Smooth muscle cell (in vitro differentiated cells): ENCODE measurements at regions not wholly inside any gene's neighbourhood (a gene's known extent, or its start where the extent isn't known, plus 50 kb on each side); places are given as distances from the start of the nearest gene placed in this dataset.

Source experiments
- DNase-seq: peaks from one replicate; lab custom pipeline; 2025; ENCODE audit not compliant: unreplicated experiment; lab: John Stamatoyannopoulos, UW
- H2AFZ ChIP-seq: fragments of 200-600 bp; sonication (generic); 2 replicates; pipeline ENCODE4 v1.6.0; 2016; ENCODE audit warnings: antibody characterized with exemption, low read depth, mild to moderate bottlenecking
- H3F3A ChIP-seq: fragments of 200-600 bp; sonication (generic); 2 replicates; pipeline ENCODE4 v1.6.0; 2017; ENCODE audit warnings: antibody characterized with exemption, low read depth
- H3K27ac ChIP-seq: fragments of 200-600 bp; sonication (generic); 2 replicates; pipeline ENCODE4 v1.5.1; 2016; ENCODE audit warnings: low read depth, mild to moderate bottlenecking
- H3K27me3 ChIP-seq: fragments of 200-600 bp; sonication (generic); 2 replicates; pipeline ENCODE4 v1.6.1; 2016; ENCODE audit warnings: low read depth, mild to moderate bottlenecking
- H3K36me3 ChIP-seq: fragments of 200-600 bp; sonication (generic); 2 replicates; pipeline ENCODE4 v1.5.1; 2016; ENCODE audit warnings: low read depth
- H3K4me1 ChIP-seq: fragments of 200-600 bp; sonication (generic); 2 replicates; pipeline ENCODE4 v1.5.1; 2016; ENCODE audit warnings: low read depth
- H3K4me2 ChIP-seq: fragments of 200-600 bp; sonication (generic); 2 replicates; pipeline ENCODE4 v1.6.0; 2016; ENCODE audit warnings: mild to moderate bottlenecking
- H3K4me3 ChIP-seq: fragments of 200-600 bp; sonication (generic); 2 replicates; pipeline ENCODE4 v1.5.1; 2016; ENCODE audit warnings: mild to moderate bottlenecking
- H3K79me2 ChIP-seq: fragments of 200-600 bp; sonication (generic); 2 replicates; pipeline ENCODE4 v1.6.0; 2016; ENCODE audit warnings: low read depth, mild to moderate bottlenecking
- H3K9ac ChIP-seq: fragments of 200-600 bp; sonication (generic); 2 replicates; pipeline ENCODE4 v1.6.0; 2016; ENCODE audit warnings: low read depth
- H3K9me3 ChIP-seq: fragments of 200-600 bp; sonication (generic); replicated peaks from 2 replicates; pipeline ENCODE4 v1.5.1; 2016; ENCODE audit warnings: low read depth
- H4K20me1 ChIP-seq: fragments of 200-600 bp; sonication (generic); 2 replicates; pipeline ENCODE4 v1.6.0; 2016; ENCODE audit warnings: low read depth
- CTCF ChIP-seq: fragments of 200-600 bp; sonication (generic); IDR thresholded peaks from 2 replicates; pipeline ENCODE4 v1.5.1; 2017; ENCODE audit warnings: borderline replicate concordance, mild to moderate bottlenecking, antibody characterized with exemption; ENCODE audit not compliant: insufficient read depth, poor library complexity, severe bottlenecking
- WGBS: methylation state at CpG from one replicate; pipeline ENCODE4 v1.1.7; 2016; ENCODE audit warnings: low lambda C conversion rate; 5-methylcytosine and 5-hydroxymethylcytosine counted together

- no peaks in the 10 kb centered on the region for H3K4me1 ChIP-seq
- no peaks in the 10 kb centered on the region for H3K27me3 ChIP-seq
- no peak overlapping the region for H3K4me2 ChIP-seq
- H3K36me3 ChIP-seq, result no peaks in the 10 kb centered on the region
- no peak overlapping the region for H3K27ac ChIP-seq
- H2AFZ ChIP-seq, result no peak overlapping the region
- no peaks in the 10 kb centered on the region for H3K79me2 ChIP-seq
- H3F3A ChIP-seq, result no peaks in the 10 kb centered on the region
- H3K4me3 ChIP-seq, result no peak overlapping the region
- TF ChIP-seq CTCF, result no peak
- no peak for DNase-seq
- H3K9ac ChIP-seq, result no peak overlapping the region
- no peaks in the 10 kb centered on the region for H3K9me3 ChIP-seq
- no peaks in the 10 kb centered on the region for H4K20me1 ChIP-seq
Measured at GRCh38 chr7:70972693-70973092, 159.3 kb upstream of the GALNT17 start.

- TF ChIP-seq CTCF, result no peak
- no peak overlapping the region for H3K9ac ChIP-seq
- no peaks in the 10 kb centered on the region for H3K9me3 ChIP-seq
Measured at GRCh38 chr7:70975754-70976153, 156.2 kb upstream of the GALNT17 start.

GRCh38 chr7:70986297-70986696 lies 145.6 kb upstream of the GALNT17 start:
- no peak for DNase-seq
- TF ChIP-seq CTCF, result no peak
- Histone ChIP-seq H3K4me2 (no peak overlapping the region), H3K9me3 (no peaks in the 10 kb centered on the region), H3F3A (no peaks in the 10 kb centered on the region), H3K9ac (no peak overlapping the region), H3K4me3 (no peak overlapping the region), H4K20me1 (no peaks in the 10 kb centered on the region), H3K27me3 (no peaks in the 10 kb centered on the region), H3K27ac (no peak overlapping the region), H3K4me1 (no peaks in the 10 kb centered on the region), H2AFZ (no peak overlapping the region), H3K79me2 (no peaks in the 10 kb centered on the region), H3K36me3 (no peaks in the 10 kb centered on the region)
- 43% methylated on average over 2 of the region's 2 CpGs for WGBS

More at GRCh38 chr7:70975754-70976153, 156.2 kb upstream of the GALNT17 start:
- H3K4me2 ChIP-seq, result no peak overlapping the region
- no peak overlapping the region for H3K4me3 ChIP-seq
- peaks cover 2% of the 10 kb centered on the region for H3K4me1 ChIP-seq
- no peaks in the 10 kb centered on the region for H3F3A ChIP-seq
- H3K27me3 ChIP-seq, result no peaks in the 10 kb centered on the region
- H3K27ac ChIP-seq, result no peak overlapping the region
- DNase-seq, result no peak
- H3K79me2 ChIP-seq, result no peaks in the 10 kb centered on the region
- no peaks in the 10 kb centered on the region for H3K36me3 ChIP-seq
- H2AFZ ChIP-seq, result no peak overlapping the region
- H4K20me1 ChIP-seq, result no peaks in the 10 kb centered on the region

GRCh38 chr7:70994176-70994575 lies 137.8 kb upstream of the GALNT17 start:
- no peak for TF ChIP-seq CTCF
- Histone ChIP-seq H4K20me1 (no peaks in the 10 kb centered on the region), H3K4me1 (peaks cover 4% of the 10 kb centered on the region), H2AFZ (no peak overlapping the region), H3K27me3 (no peaks in the 10 kb centered on the region), H3K9me3 (no peaks in the 10 kb centered on the region), H3K4me2 (no peak overlapping the region), H3K4me3 (no peak overlapping the region), H3K36me3 (no peaks in the 10 kb centered on the region), H3F3A (no peaks in the 10 kb centered on the region), H3K79me2 (no peaks in the 10 kb centered on the region), H3K27ac (no peak overlapping the region), H3K9ac (no peak overlapping the region)
- DNase-seq, result no peak
- 91% methylated on average over 5 of the region's 5 CpGs for WGBS
